ENCODE measurements at regions not wholly inside any gene's neighbourhood (a gene's known extent, or its start where the extent isn't known, plus 50 kb on each side); places are given as distances from the start of the nearest gene placed in this dataset.

DNA sequence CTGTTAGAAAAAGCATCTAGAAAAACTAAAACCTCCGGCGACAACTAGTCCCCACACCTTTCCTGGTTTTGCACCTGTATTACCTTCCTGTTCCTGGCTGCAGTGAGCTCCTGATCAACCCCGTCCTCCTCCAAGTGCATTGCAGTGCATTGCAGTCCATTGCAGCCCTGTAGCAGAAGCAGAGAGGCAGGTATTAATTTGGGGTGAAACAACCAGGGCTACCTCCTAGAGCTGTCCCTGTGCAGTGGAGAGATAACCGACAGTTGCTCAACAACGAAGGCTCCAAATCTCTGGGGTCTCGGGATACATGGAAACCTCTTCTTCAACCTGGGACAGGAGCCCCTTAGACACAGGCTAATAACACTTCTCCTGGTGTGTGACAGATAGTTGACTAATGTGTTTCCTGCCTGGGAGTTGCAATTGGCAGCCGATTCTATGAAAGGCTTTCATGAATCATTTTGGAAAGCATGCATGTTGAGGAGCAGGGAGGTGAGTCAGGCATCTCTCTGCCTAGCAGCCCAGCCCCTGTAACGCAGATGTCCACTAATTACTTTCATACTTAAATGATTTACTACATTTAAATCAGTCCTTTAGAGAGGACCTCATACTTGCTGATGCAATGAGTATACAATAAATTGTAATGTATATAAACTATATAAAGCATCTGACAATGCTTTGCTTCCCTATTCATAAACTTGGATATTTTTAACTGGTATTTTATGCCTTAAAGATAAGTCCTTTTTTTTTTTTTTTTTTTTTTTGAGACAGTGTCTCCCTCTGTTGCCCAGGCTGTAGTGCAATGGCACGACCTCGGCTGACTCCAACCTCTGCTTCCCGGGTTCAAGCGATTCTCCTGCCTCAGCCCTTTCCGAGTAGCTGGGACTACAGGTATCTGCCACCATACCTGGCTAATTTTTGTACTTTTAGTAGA is 59.0 kb downstream of the PRR15 start:
- Histone ChIP-seq H3K4me3 (ENCODE audit: low read length) (no peak overlapping the region), H3K9me3 (ENCODE audit: control insufficient read depth, insufficient read depth, low read length) (no peaks in the 10 kb centered on the region), H3K9me2 (replicated peaks; ENCODE audit: control insufficient read depth, low read length) (no peaks in the 10 kb centered on the region), H3K27ac (ENCODE audit: low read depth, low read length) (no peak overlapping the region), H4K20me1 (ENCODE audit: control insufficient read depth, insufficient read depth, low read depth, low read length) (no peaks in the 10 kb centered on the region), H3F3A (ENCODE audit: control insufficient read depth, insufficient read depth) (no peaks in the 10 kb centered on the region), H3K27me3 (ENCODE audit: control insufficient read depth, low read length) (peaks cover 8% of the 10 kb centered on the region), H3K36me3 (ENCODE audit: control insufficient read depth, low read length) (no peaks in the 10 kb centered on the region), H3K4me1 (ENCODE audit: control insufficient read depth, low read length) (no peaks in the 10 kb centered on the region), H3K79me2 (ENCODE audit: control insufficient read depth, low read length) (no peaks in the 10 kb centered on the region), H3K4me2 (ENCODE audit: low read length) (no peak overlapping the region)
- no peak for TF ChIP-seq EZH2phosphoT487 (IDR thresholded peaks at IDR 0.05; ENCODE audit: borderline replicate concordance, low read length)
- TF ChIP-seq, protein P1, sequence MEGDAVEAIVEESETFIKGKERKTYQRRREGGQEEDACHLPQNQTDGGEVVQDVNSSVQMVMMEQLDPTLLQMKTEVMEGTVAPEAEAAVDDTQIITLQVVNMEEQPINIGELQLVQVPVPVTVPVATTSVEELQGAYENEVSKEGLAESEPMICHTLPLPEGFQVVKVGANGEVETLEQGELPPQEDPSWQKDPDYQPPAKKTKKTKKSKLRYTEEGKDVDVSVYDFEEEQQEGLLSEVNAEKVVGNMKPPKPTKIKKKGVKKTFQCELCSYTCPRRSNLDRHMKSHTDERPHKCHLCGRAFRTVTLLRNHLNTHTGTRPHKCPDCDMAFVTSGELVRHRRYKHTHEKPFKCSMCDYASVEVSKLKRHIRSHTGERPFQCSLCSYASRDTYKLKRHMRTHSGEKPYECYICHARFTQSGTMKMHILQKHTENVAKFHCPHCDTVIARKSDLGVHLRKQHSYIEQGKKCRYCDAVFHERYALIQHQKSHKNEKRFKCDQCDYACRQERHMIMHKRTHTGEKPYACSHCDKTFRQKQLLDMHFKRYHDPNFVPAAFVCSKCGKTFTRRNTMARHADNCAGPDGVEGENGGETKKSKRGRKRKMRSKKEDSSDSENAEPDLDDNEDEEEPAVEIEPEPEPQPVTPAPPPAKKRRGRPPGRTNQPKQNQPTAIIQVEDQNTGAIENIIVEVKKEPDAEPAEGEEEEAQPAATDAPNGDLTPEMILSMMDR (IDR thresholded peaks at IDR 0.05; ENCODE audit: low read depth, low read length, poor library complexity, severe bottlenecking) = no peak

DNA sequence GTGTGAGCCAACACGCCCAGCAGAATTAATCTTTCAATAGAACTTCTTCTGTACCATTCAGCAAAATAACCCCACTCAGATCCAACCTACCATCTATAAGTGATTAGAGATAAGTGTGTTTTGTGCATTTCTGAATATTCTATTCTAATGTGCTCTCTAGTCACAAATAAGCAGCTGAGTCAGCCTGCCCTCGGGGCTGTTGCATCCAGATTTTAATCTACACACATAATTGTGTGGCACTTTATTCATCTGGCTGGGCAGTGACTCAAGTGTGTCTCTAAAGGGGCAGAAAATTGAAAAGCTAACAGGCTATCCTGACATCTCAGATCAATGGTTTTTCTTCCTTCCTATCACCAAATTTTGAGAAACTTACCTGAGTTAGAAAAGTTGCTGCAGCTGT is 60.3 kb downstream of the PRR15 start:
- Histone ChIP-seq H3K36me3 (ENCODE audit: control insufficient read depth, low read length) (no peaks in the 10 kb centered on the region), H3K9me2 (replicated peaks; ENCODE audit: control insufficient read depth, low read length) (no peaks in the 10 kb centered on the region), H3F3A (ENCODE audit: control insufficient read depth, insufficient read depth) (no peaks in the 10 kb centered on the region), H3K4me3 (ENCODE audit: low read length) (no peak overlapping the region), H3K9me3 (ENCODE audit: control insufficient read depth, insufficient read depth, low read length) (no peaks in the 10 kb centered on the region), H3K27ac (ENCODE audit: low read depth, low read length) (no peak overlapping the region), H3K4me2 (ENCODE audit: low read length) (no peak overlapping the region), H3K4me1 (ENCODE audit: control insufficient read depth, low read length) (no peaks in the 10 kb centered on the region), H4K20me1 (ENCODE audit: control insufficient read depth, insufficient read depth, low read depth, low read length) (no peaks in the 10 kb centered on the region), H3K27me3 (ENCODE audit: control insufficient read depth, low read length) (peaks cover 8% of the 10 kb centered on the region), H3K79me2 (ENCODE audit: control insufficient read depth, low read length) (no peaks in the 10 kb centered on the region)
- TF ChIP-seq EZH2phosphoT487 (IDR thresholded peaks at IDR 0.05; ENCODE audit: borderline replicate concordance, low read length) = no peak
- TF ChIP-seq, protein P1 (IDR thresholded peaks at IDR 0.05; ENCODE audit: low read depth, low read length, poor library complexity, severe bottlenecking) = no peak

DNA sequence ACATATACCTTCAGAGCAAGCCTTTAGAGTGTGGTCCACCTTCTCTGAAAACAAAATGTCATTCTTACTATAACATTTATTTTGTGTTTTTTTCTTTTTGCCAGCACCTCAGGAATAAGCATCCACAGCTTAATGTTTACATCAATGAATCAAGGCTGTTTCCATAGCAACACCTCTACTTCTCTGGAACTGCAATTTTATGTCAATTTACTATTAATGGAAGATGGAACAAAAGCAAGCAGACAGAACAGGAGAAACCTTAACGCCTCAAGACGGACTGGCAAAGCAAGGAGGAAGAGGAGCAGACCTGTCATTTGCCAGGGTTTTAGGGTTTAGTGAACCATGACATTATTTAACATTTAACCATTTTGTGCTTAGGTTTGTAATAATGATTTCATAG is 63.1 kb downstream of the PRR15 start:
- no peak overlapping the region for H3K4me2 ChIP-seq (ENCODE audit: low read length)

DNA sequence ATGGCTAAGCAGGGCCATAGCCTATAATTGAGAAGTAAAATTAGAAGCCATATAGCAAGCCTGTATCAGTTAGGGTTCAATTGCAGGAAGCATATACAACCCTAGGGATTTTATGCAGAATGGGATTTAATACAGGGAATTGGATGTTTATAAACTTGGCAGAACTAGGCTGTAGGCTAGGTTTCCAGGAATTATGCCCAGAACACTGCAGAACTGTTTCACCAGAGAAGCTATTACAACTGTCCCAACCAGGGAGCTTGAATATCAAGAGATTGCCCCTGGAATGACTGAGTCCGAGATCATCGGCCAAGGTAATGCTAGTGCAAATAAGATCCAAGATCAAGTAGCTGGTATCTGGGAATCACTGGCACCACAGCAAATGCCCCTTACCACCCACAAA is 64.0 kb downstream of the PRR15 start:
- H3F3A ChIP-seq (ENCODE audit: control insufficient read depth, insufficient read depth) = no peaks in the 10 kb centered on the region
- peaks cover 8% of the 10 kb centered on the region for H3K27me3 ChIP-seq (ENCODE audit: control insufficient read depth, low read length)
- H3K9me3 ChIP-seq (ENCODE audit: control insufficient read depth, insufficient read depth, low read length) = no peaks in the 10 kb centered on the region
- H3K9me2 ChIP-seq (replicated peaks; ENCODE audit: control insufficient read depth, low read length) = no peaks in the 10 kb centered on the region
- TF ChIP-seq, protein P1 (IDR thresholded peaks at IDR 0.05; ENCODE audit: low read depth, low read length, poor library complexity, severe bottlenecking) = no peak
- TF ChIP-seq EZH2phosphoT487 (IDR thresholded peaks at IDR 0.05; ENCODE audit: borderline replicate concordance, low read length) = no peak
- no peak overlapping the region for H3K4me3 ChIP-seq (ENCODE audit: low read length)
- H3K79me2 ChIP-seq (ENCODE audit: control insufficient read depth, low read length) = no peaks in the 10 kb centered on the region
- no peak overlapping the region for H3K4me2 ChIP-seq (ENCODE audit: low read length)
- no peaks in the 10 kb centered on the region for H4K20me1 ChIP-seq (ENCODE audit: control insufficient read depth, insufficient read depth, low read depth, low read length)
- H3K36me3 ChIP-seq (ENCODE audit: control insufficient read depth, low read length) = no peaks in the 10 kb centered on the region
- no peaks in the 10 kb centered on the region for H3K4me1 ChIP-seq (ENCODE audit: control insufficient read depth, low read length)
- H3K27ac ChIP-seq (ENCODE audit: low read depth, low read length) = no peak overlapping the region

More for the DNA sequence above, 63.1 kb downstream of the PRR15 start:
- Histone ChIP-seq H3K4me3 (ENCODE audit: low read length) (no peak overlapping the region), H3K9me3 (ENCODE audit: control insufficient read depth, insufficient read depth, low read length) (no peaks in the 10 kb centered on the region), H4K20me1 (ENCODE audit: control insufficient read depth, insufficient read depth, low read depth, low read length) (no peaks in the 10 kb centered on the region), H3K27ac (ENCODE audit: low read depth, low read length) (no peak overlapping the region), H3F3A (ENCODE audit: control insufficient read depth, insufficient read depth) (no peaks in the 10 kb centered on the region), H3K79me2 (ENCODE audit: control insufficient read depth, low read length) (no peaks in the 10 kb centered on the region), H3K36me3 (ENCODE audit: control insufficient read depth, low read length) (no peaks in the 10 kb centered on the region), H3K9me2 (replicated peaks; ENCODE audit: control insufficient read depth, low read length) (no peaks in the 10 kb centered on the region), H3K27me3 (ENCODE audit: control insufficient read depth, low read length) (peaks cover 8% of the 10 kb centered on the region), H3K4me1 (ENCODE audit: control insufficient read depth, low read length) (no peaks in the 10 kb centered on the region)
- no peak for TF ChIP-seq EZH2phosphoT487 (IDR thresholded peaks at IDR 0.05; ENCODE audit: borderline replicate concordance, low read length)

Measured in DOHH2 (cell line).